Mucosa of descending colon (tissue), 3 donors: ENCODE measurements at regions not wholly inside any gene's neighbourhood (a gene's known extent, or its start where the extent isn't known, plus 50 kb on each side); places are given as distances from the start of the nearest gene placed in this dataset.
A peak's percentile ranks its signal among the peaks of the same experiment; 100 is the strongest.

Source experiments
- ATAC-seq: fragments of 200-7000 bp; cut with Tn5 transposase; one replicate; pipeline ENCODE4 v1.9.1; 2020; ENCODE audit warnings: mild to moderate bottlenecking, moderate library complexity
- DNase-seq, 3 donors: peaks; one replicate each; pipeline ENCODE4 v3.0.0-alpha.2; 2020
- H3K36me3 ChIP-seq: fragments of 200-600 bp; one replicate; pipeline ENCODE4 v1.8.0; 2021; ENCODE audit warnings: low read depth, mild to moderate bottlenecking
- H3K4me1 ChIP-seq: fragments of 200-600 bp; one replicate; pipeline ENCODE4 v1.8.0; 2021; ENCODE audit warnings: low read depth, mild to moderate bottlenecking
- H3K4me3 ChIP-seq: fragments of 200-600 bp; one replicate; pipeline ENCODE4 v1.8.0; 2021; ENCODE audit warnings: mild to moderate bottlenecking
- H3K9me3 ChIP-seq: fragments of 200-600 bp; one replicate; pipeline ENCODE4 v1.8.0; 2021; ENCODE audit warnings: mild to moderate bottlenecking
- CTCF ChIP-seq: fragments of 200-600 bp; IDR thresholded peaks from one replicate; pipeline ENCODE4 v1.8.0; 2022; ENCODE audit warnings: antibody characterized with exemption, mild to moderate bottlenecking
- intact Hi-C, 2 donors: fragments of 100-400 bp; cut with DNase I in 1 of 2; cut with micrococcal nuclease in 1 of 2; formaldehyde crosslinking; loops; one replicate each; pipeline versions ENCODE4 v1.11.0 to v1.11.1; 2022; cut with DNase I, micrococcal nuclease
- donor health status: DM: no; HTN: no; CAD: no; lungs with moderate emphysema.
- donor health status: DM: no; HTN: no; CAD: no.
- donor health status: DM: no; HTN: yes; CAD: no.

- H3K4me1 ChIP-seq: peaks cover 3% of the 10 kb centered on the region
- ATAC-seq (peak; percentile 98), DNase-seq (peak; percentile 77 to 89 (median 80))
- H3K9me3 ChIP-seq: no peaks in the 10 kb centered on the region
- H3K4me3 ChIP-seq: no peak overlapping the region
- peak; percentile 91 for TF ChIP-seq CTCF
- H3K36me3 ChIP-seq: no peaks in the 10 kb centered on the region
- intact Hi-C loops: no loop called here
These were observed 187.1 kb upstream of the BRINP1 start for GRCh38 chr9:119556129-119556875.

DNA sequence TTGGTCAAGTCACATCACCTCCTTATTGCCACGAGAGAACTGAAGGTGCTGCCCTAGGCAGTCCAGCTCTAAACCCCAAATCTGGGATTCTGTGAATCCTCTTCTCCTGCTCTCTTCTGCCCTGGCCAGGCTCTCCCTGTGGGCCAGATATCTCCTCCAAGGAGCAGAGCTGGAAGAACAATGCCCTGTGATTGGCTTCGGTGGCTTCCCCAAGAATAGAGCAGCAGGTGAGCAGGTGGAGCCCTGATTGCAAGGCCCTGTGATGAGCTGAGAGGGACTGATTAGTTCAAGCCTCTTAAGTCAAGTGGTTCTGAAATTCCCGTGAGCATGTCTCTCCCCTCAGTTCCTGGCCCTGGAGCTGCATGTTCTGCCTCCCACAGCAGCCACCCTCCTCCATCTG, 175.3 kb upstream of the BRINP1 start:
- no peak for DNase-seq
- Histone ChIP-seq H3K4me1 (no peaks in the 10 kb centered on the region), H3K9me3 (no peaks in the 10 kb centered on the region), H3K36me3 (no peaks in the 10 kb centered on the region), H3K4me3 (no peak overlapping the region)
- no peak for ATAC-seq
- intact Hi-C loops: no loop called here
- TF ChIP-seq CTCF: no peak

DNA sequence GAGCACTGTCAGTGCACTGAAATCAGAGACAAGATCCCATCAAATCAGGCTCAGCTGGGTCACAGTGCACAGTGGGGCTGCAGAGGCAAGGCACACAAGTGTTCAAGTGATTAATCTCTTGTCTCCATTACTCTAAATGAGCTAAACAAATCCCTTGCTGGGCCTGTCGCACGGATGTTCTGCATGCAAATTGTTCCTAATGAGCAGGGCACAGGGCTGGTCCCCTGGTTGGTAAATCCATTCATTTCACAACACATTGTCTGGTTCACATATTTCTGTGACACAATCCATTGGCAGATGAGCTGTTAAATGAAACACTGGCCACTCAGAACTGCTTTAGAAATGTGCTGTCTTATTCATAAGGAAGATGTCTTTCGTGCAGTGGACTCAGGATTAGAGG, 167.9 kb upstream of the BRINP1 start:
- no peak for ATAC-seq
- Histone ChIP-seq H3K4me1 (no peaks in the 10 kb centered on the region), H3K4me3 (no peak overlapping the region), H3K36me3 (no peaks in the 10 kb centered on the region), H3K9me3 (no peaks in the 10 kb centered on the region)
- DNase-seq: no peak
- TF ChIP-seq CTCF: no peak
- intact Hi-C loops: no loop called here

DNA sequence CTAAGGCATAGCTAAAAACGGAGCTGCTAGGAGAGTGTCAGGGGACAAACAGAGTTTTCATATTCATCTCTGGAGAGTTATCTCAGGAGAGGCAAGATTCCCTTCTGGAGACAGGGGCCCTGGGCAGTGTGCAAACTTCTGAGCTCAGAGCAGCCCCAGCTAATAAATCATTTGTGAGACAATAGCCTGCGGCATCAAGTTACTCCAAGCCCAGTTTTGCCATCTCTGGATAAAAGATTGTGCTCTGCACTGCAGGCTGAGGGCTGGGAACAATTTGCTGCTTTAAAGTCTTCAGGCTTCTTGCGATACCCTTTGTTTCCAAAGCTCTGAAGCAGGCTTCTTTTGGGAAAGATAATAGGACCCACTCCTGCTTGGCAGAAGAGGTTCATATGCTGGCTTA, 164.3 kb upstream of the BRINP1 start:
- no peak overlapping the region for H3K4me3 ChIP-seq
- ATAC-seq (no peak), DNase-seq (no peak)
- no peak for TF ChIP-seq CTCF
- no peaks in the 10 kb centered on the region for H3K4me1 ChIP-seq
- H3K9me3 ChIP-seq: no peaks in the 10 kb centered on the region
- intact Hi-C loops: no loop called here
- no peaks in the 10 kb centered on the region for H3K36me3 ChIP-seq

DNA sequence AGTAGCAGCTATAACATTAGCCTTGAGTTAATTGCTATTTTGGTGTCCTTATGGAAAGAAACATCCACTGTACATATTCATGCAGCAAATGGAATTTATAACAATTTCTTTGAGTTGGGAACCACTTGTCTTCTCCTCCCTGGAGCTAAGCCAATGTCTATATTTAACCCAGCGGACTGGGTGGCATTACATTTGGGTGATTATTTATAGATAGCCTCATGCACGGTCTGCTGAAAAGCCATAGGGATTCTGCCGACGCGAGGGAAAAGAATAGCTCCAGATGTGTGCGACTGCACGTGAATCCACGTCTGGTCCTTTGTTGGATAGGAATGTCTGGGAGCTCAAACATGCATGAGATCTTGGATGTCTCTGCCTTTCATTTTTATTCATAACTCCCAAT, 157.5 kb upstream of the BRINP1 start:
- intact Hi-C loops: no loop called here
- DNase-seq: no peak
- ATAC-seq: no peak
- no peaks in the 10 kb centered on the region for H3K4me1 ChIP-seq
- TF ChIP-seq CTCF: no peak
- no peaks in the 10 kb centered on the region for H3K9me3 ChIP-seq
- no peak overlapping the region for H3K4me3 ChIP-seq
- no peaks in the 10 kb centered on the region for H3K36me3 ChIP-seq

DNA sequence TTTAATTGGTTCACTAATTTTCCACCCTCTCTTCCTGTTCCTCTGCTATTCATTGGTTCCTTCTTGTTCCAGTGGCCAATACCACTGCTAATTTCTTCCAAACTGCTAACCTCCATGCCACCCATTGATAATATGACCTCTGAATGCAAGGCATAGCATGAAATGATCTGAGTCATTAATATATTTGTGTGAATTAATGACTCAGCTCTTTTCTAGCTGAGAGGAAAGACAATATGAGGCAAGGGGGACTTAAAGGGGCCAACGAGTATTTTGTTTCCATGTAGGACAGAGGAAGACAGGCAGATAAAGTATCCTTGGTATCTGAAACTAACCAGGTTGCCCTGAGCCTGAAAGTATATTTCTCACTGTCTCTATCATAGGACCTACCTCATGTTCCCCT, 154.3 kb upstream of the BRINP1 start:
- no peak for DNase-seq
- intact Hi-C loops: no loop called here
- no peak for ATAC-seq
- no peaks in the 10 kb centered on the region for H3K36me3 ChIP-seq
- H3K4me1 ChIP-seq: no peaks in the 10 kb centered on the region
- no peak for TF ChIP-seq CTCF
- H3K4me3 ChIP-seq: no peak overlapping the region
- H3K9me3 ChIP-seq: no peaks in the 10 kb centered on the region
